ENCODE measurements at regions not wholly inside any gene's neighbourhood (a gene's known extent, or its start where the extent isn't known, plus 50 kb on each side); places are given as distances from the start of the nearest gene placed in this dataset.

- no peak for FAIRE-seq
Measured at GRCh38 chr7:42761486-42761885, 150.4 kb downstream of the C7orf25 start.

GRCh38 chr7:42758124-42758523, 153.7 kb downstream of the C7orf25 start:
- DNase-seq (ENCODE audit: low spot score in 2 of 2): no peak
- FAIRE-seq: no peak

More at GRCh38 chr7:42761486-42761885, 150.4 kb downstream of the C7orf25 start:
- no peak for DNase-seq (ENCODE audit: low spot score in 2 of 2)

- FAIRE-seq: no peak
- no peak for DNase-seq (ENCODE audit: low spot score in 2 of 2)
Measured at GRCh38 chr7:42756841-42757240, 155.0 kb downstream of the C7orf25 start.

- DNase-seq (ENCODE audit: low spot score in 2 of 2) (no peak), FAIRE-seq (no peak)
Measured at GRCh38 chr7:42753811-42754363, 158.0 kb downstream of the C7orf25 start.

- DNase-seq (ENCODE audit: low spot score in 2 of 2) (no peak), FAIRE-seq (no peak)
Measured at GRCh38 chr7:42753367-42753766, 158.5 kb downstream of the C7orf25 start.

- DNase-seq (ENCODE audit: low spot score in 2 of 2) (no peak), FAIRE-seq (no peak)
Measured at GRCh38 chr7:42750172-42750571, 161.7 kb downstream of the C7orf25 start.

- no peak for FAIRE-seq
Measured at GRCh38 chr7:42747044-42747443, 164.8 kb downstream of the C7orf25 start.

GRCh38 chr7:42746214-42746613, 165.7 kb downstream of the C7orf25 start:
- FAIRE-seq: no peak

More at GRCh38 chr7:42747044-42747443, 164.8 kb downstream of the C7orf25 start:
- DNase-seq (ENCODE audit: low spot score in 2 of 2): no peak

GRCh38 chr7:42745357-42746059, 166.4 kb downstream of the C7orf25 start:
- DNase-seq (ENCODE audit: low spot score in 2 of 2) (no peak), FAIRE-seq (no peak)

More at GRCh38 chr7:42746214-42746613, 165.7 kb downstream of the C7orf25 start:
- DNase-seq (ENCODE audit: low spot score in 2 of 2): no peak

- FAIRE-seq (no peak), DNase-seq (ENCODE audit: low spot score in 2 of 2) (no peak)
Measured at GRCh38 chr7:42744746-42745145, 167.1 kb downstream of the C7orf25 start.

- FAIRE-seq (no peak), DNase-seq (ENCODE audit: low spot score in 2 of 2) (no peak)
Measured at GRCh38 chr7:42743077-42743858, 168.6 kb downstream of the C7orf25 start.

GRCh38 chr7:42742318-42742717, 169.6 kb downstream of the C7orf25 start:
- FAIRE-seq (no peak), DNase-seq (ENCODE audit: low spot score in 2 of 2) (no peak)

GRCh38 chr7:42740408-42740807, 171.5 kb downstream of the C7orf25 start:
- DNase-seq (ENCODE audit: low spot score in 2 of 2) (no peak), FAIRE-seq (no peak)

- FAIRE-seq: no peak
- DNase-seq (ENCODE audit: low spot score in 2 of 2): no peak
Measured at GRCh38 chr7:42739638-42740037, 172.2 kb downstream of the C7orf25 start.

GRCh38 chr7:42736931-42737330, 174.9 kb downstream of the C7orf25 start:
- FAIRE-seq: no peak
- DNase-seq (ENCODE audit: low spot score in 2 of 2): no peak

- DNase-seq (ENCODE audit: low spot score in 2 of 2) (no peak), FAIRE-seq (no peak)
Measured at GRCh38 chr7:42735081-42735480, 176.8 kb downstream of the C7orf25 start.

- no peak for FAIRE-seq
Measured at GRCh38 chr7:42734568-42734967, 177.3 kb downstream of the C7orf25 start.

GRCh38 chr7:42733040-42733439, 178.8 kb downstream of the C7orf25 start:
- no peak for FAIRE-seq
- DNase-seq (ENCODE audit: low spot score in 2 of 2): no peak

More at GRCh38 chr7:42734568-42734967, 177.3 kb downstream of the C7orf25 start:
- DNase-seq (ENCODE audit: low spot score in 2 of 2): no peak

GRCh38 chr7:42730586-42730985, 181.3 kb downstream of the C7orf25 start:
- FAIRE-seq: no peak
- DNase-seq (ENCODE audit: low spot score in 2 of 2): no peak

- no peak for FAIRE-seq
- no peak for DNase-seq (ENCODE audit: low spot score in 2 of 2)
Measured at GRCh38 chr7:42729053-42729765, 182.7 kb downstream of the C7orf25 start.

GRCh38 chr7:42727451-42727850, 184.4 kb downstream of the C7orf25 start:
- no peak for DNase-seq (ENCODE audit: low spot score in 2 of 2)
- FAIRE-seq: no peak

All from frontal cortex (tissue), 3 donors.